Ammon's horn (tissue), 1 donor: ENCODE measurements at regions not wholly inside any gene's neighbourhood (a gene's known extent, or its start where the extent isn't known, plus 50 kb on each side); places are given as distances from the start of the nearest gene placed in this dataset.
"Not testable (repeated sequence)": the region's sequence is repeated elsewhere in the genome, so short reads cannot be mapped to it uniquely, and the experiment has no call there.

Source experiments
- DNase-seq: peaks from one replicate; pipeline ENCODE4 v3.0.0-alpha.2; 2016; ENCODE audit warnings: low spot score

GRCh38 chr1:214861615-214862014 lies 220.9 kb upstream of the KCNK2 start:
- DNase-seq: no peak

GRCh38 chr1:214862421-214862820 lies 220.1 kb upstream of the KCNK2 start:
- DNase-seq: no peak

- DNase-seq: no peak
These were observed 217.4 kb upstream of the KCNK2 start for GRCh38 chr1:214864896-214865688.

GRCh38 chr1:214870426-214870825 lies 212.1 kb upstream of the KCNK2 start:
- not testable (repeated sequence) for DNase-seq

GRCh38 chr1:214880956-214881355 lies 201.6 kb upstream of the KCNK2 start:
- no peak for DNase-seq

GRCh38 chr1:214882616-214883015 lies 199.9 kb upstream of the KCNK2 start:
- DNase-seq: no peak

- no peak for DNase-seq
These were observed 187.4 kb upstream of the KCNK2 start for GRCh38 chr1:214895011-214895600.

GRCh38 chr1:214896921-214897320 lies 185.6 kb upstream of the KCNK2 start:
- DNase-seq: no peak

- DNase-seq: no peak
These were observed 185.0 kb upstream of the KCNK2 start for GRCh38 chr1:214897581-214897980.

GRCh38 chr1:214898161-214898560 lies 184.4 kb upstream of the KCNK2 start:
- DNase-seq: no peak

- DNase-seq: no peak
These were observed 183.8 kb upstream of the KCNK2 start for GRCh38 chr1:214898718-214899117.

GRCh38 chr1:214899908-214900460 lies 182.6 kb upstream of the KCNK2 start:
- DNase-seq: no peak

- DNase-seq: no peak
These were observed 181.9 kb upstream of the KCNK2 start for GRCh38 chr1:214900590-214900989.

- DNase-seq: no peak
These were observed 180.8 kb upstream of the KCNK2 start for GRCh38 chr1:214901718-214902117.

GRCh38 chr1:214902636-214903320 lies 179.8 kb upstream of the KCNK2 start:
- DNase-seq: no peak

- peak; percentile 6 for DNase-seq
These were observed 170.4 kb upstream of the KCNK2 start for GRCh38 chr1:214912127-214912526.

- no peak for DNase-seq
These were observed 168.6 kb upstream of the KCNK2 start for GRCh38 chr1:214913966-214914365.

GRCh38 chr1:214917081-214917635 lies 165.4 kb upstream of the KCNK2 start:
- DNase-seq: no peak

GRCh38 chr1:214918745-214919144 lies 163.8 kb upstream of the KCNK2 start:
- DNase-seq: no peak

- DNase-seq: no peak
These were observed 162.2 kb upstream of the KCNK2 start for GRCh38 chr1:214920337-214920736.

GRCh38 chr1:214923278-214923915 lies 159.1 kb upstream of the KCNK2 start:
- no peak for DNase-seq

GRCh38 chr1:214927796-214928195 lies 154.7 kb upstream of the KCNK2 start:
- DNase-seq: no peak
